ENCODE measurements at regions not wholly inside any gene's neighbourhood (a gene's known extent, or its start where the extent isn't known, plus 50 kb on each side); places are given as distances from the start of the nearest gene placed in this dataset.
"Not testable (repeated sequence)": the region's sequence is repeated elsewhere in the genome, so short reads cannot be mapped to it uniquely, and the experiment has no call there.

- TF ChIP-seq CTCF (IDR thresholded peaks at IDR 0.05) (no peak), POLR2A (IDR thresholded peaks at IDR 0.05) (no peak), EP300 (IDR thresholded peaks at IDR 0.05) (no peak)
- WGBS, 3 donors, result 94 to 96% (median 95%) methylated on average over 20 to 26 of the region's 26 CpGs
- DNase-seq, result no peak
- Histone ChIP-seq H3K9me3 (no peaks in the 10 kb centered on the region), H3K4me1 (ENCODE audit: insufficient read depth) (no peaks in the 10 kb centered on the region), H3K27ac (no peak overlapping the region), H3K4me3 (no peak overlapping the region), H3K36me3 (no peaks in the 10 kb centered on the region), H3K27me3 (no peaks in the 10 kb centered on the region)
- intact Hi-C loops (cut with DNase I), result no loop called here
These were observed 748.4 kb upstream of the NRXN1 start for GRCh38 chr2:51780353-51780752.

- WGBS, 3 donors, result 91 to 96% (median 91%) methylated on average over 7 of the region's 7 CpGs
- H3K4me3 ChIP-seq; H3K27ac ChIP-seq; H3K4me1 ChIP-seq (ENCODE audit: insufficient read depth); intact Hi-C loops (cut with DNase I); H3K36me3 ChIP-seq; H3K9me3 ChIP-seq; H3K27me3 ChIP-seq; DNase-seq: not testable (repeated sequence)
These were observed 747.8 kb upstream of the NRXN1 start for GRCh38 chr2:51779723-51780122.

GRCh38 chr2:51778806-51779205, 746.9 kb upstream of the NRXN1 start:
- Histone ChIP-seq H3K36me3 (no peaks in the 10 kb centered on the region), H3K27me3 (no peaks in the 10 kb centered on the region), H3K9me3 (no peaks in the 10 kb centered on the region), H3K27ac (no peak overlapping the region), H3K4me3 (no peak overlapping the region), H3K4me1 (ENCODE audit: insufficient read depth) (no peaks in the 10 kb centered on the region)
- WGBS, 3 donors, result 54 to 59% (median 55%) methylated on average over 3 of the region's 3 CpGs
- intact Hi-C loops (cut with DNase I), result no loop called here
- DNase-seq, result no peak
- no peak for TF ChIP-seq CTCF (IDR thresholded peaks at IDR 0.05)
- no peak for TF ChIP-seq EP300 (IDR thresholded peaks at IDR 0.05)
- no peak for TF ChIP-seq POLR2A (IDR thresholded peaks at IDR 0.05)

GRCh38 chr2:51774606-51775005, 742.7 kb upstream of the NRXN1 start:
- DNase-seq; intact Hi-C loops (cut with DNase I); H3K4me1 ChIP-seq (ENCODE audit: insufficient read depth); H3K4me3 ChIP-seq; H3K27me3 ChIP-seq; H3K36me3 ChIP-seq; H3K27ac ChIP-seq; H3K9me3 ChIP-seq: not testable (repeated sequence)
- 89 to 94% (median 91%) methylated on average over 12 of the region's 12 CpGs for WGBS, 3 donors

GRCh38 chr2:51760441-51760840, 728.5 kb upstream of the NRXN1 start:
- Histone ChIP-seq H3K4me3 (no peak overlapping the region), H3K9me3 (no peaks in the 10 kb centered on the region), H3K27ac (no peak overlapping the region), H3K36me3 (no peaks in the 10 kb centered on the region), H3K4me1 (ENCODE audit: insufficient read depth) (no peaks in the 10 kb centered on the region), H3K27me3 (no peaks in the 10 kb centered on the region)
- no peak for TF ChIP-seq CTCF (IDR thresholded peaks at IDR 0.05)
- no peak for DNase-seq
- intact Hi-C loops (cut with DNase I), result no loop called here

- no peak for TF ChIP-seq POLR2A (IDR thresholded peaks at IDR 0.05)
- TF ChIP-seq EP300 (IDR thresholded peaks at IDR 0.05), result no peak
- no peak for TF ChIP-seq CTCF (IDR thresholded peaks at IDR 0.05)
- no peak for DNase-seq
- Histone ChIP-seq H3K9me3 (no peaks in the 10 kb centered on the region), H3K4me3 (no peak overlapping the region), H3K27ac (no peak overlapping the region), H3K4me1 (ENCODE audit: insufficient read depth) (no peaks in the 10 kb centered on the region), H3K36me3 (no peaks in the 10 kb centered on the region), H3K27me3 (no peaks in the 10 kb centered on the region)
- 53 to 74% (median 58%) methylated on average over 1 of the region's 1 CpG for WGBS, 3 donors
- intact Hi-C loops (cut with DNase I), result no loop called here
These were observed 726.1 kb upstream of the NRXN1 start for GRCh38 chr2:51758081-51758480.
